PC-3 (cell line): ENCODE measurements at regions not wholly inside any gene's neighbourhood (a gene's known extent, or its start where the extent isn't known, plus 50 kb on each side); places are given as distances from the start of the nearest gene placed in this dataset.

Experiments used
- ATAC-seq: fragments of 200-7000 bp; cut with Tn5 transposase; 2 replicates; pipeline ENCODE4 v1.9.1; 2020; ENCODE audit warnings: mild to moderate bottlenecking, moderate library complexity
- BruUV-seq: library from RNA; stranded (reverse); fragments of 400-500 nt; replicated peaks from 2 replicates; lab custom pipeline; 2021; lab: Mats Ljungman, UMichigan
- CTCF ChIA-PET: fragments of 300-600 bp; sonication (Branson Sonifier 250); formaldehyde crosslinking; loops from one replicate; lab custom pipeline; 2022; ENCODE audit warnings: antibody characterized with exemption; lab: Charles Lee
- POLR2A ChIA-PET: fragments of 300-600 bp; sonication (Branson Sonifier 250); formaldehyde crosslinking; loops from one replicate; lab custom pipeline; 2022; ENCODE audit warnings: antibody characterized with exemption; ENCODE audit not compliant: unreplicated experiment; lab: Charles Lee
- DNase-seq: peaks from one replicate; pipeline ENCODE4 v3.0.0-alpha.2; 2015
- H2AFZ ChIP-seq: fragments of 300-600 bp; sonication (generic); 2 replicates; pipeline ENCODE4 v1.6.0; 2016; ENCODE audit warnings: antibody characterized with exemption, low read length
- H3F3A ChIP-seq: fragments of 300-600 bp; sonication (generic); one replicate; pipeline ENCODE4 v1.6.0; 2017; ENCODE audit warnings: antibody characterized with exemption, low read length, control low read depth, mild to moderate bottlenecking; ENCODE audit not compliant: unreplicated experiment
- H3K27ac ChIP-seq: fragments of 300-600 bp; sonication (generic); 2 replicates; pipeline ENCODE4 v1.5.1; 2016; ENCODE audit warnings: mild to moderate bottlenecking, low read length
- H3K27me3 ChIP-seq: fragments of 300-600 bp; sonication (generic); 2 replicates; pipeline ENCODE4 v1.6.1; 2016; ENCODE audit warnings: low read length, mixed read lengths
- H3K36me3 ChIP-seq: fragments of 300-600 bp; sonication (generic); 2 replicates; pipeline ENCODE4 v1.6.1; 2016; ENCODE audit warnings: low read depth, mixed run types, low read length, mixed read lengths
- H3K4me1 ChIP-seq: fragments of 300-600 bp; sonication (generic); 2 replicates; pipeline ENCODE4 v1.5.1; 2016; ENCODE audit warnings: low read length; ENCODE audit not compliant: insufficient read depth
- H3K4me2 ChIP-seq: fragments of 300-600 bp; sonication (generic); 2 replicates; pipeline ENCODE4 v1.6.0; 2016; ENCODE audit warnings: low read length
- H3K4me3 ChIP-seq: fragments of 300-600 bp; sonication (generic); 2 replicates; pipeline ENCODE4 v1.5.1; 2016; ENCODE audit warnings: mild to moderate bottlenecking, low read length, mixed read lengths
- H3K79me2 ChIP-seq: fragments of 300-600 bp; sonication (generic); 2 replicates; pipeline ENCODE4 v1.6.1; 2017; ENCODE audit warnings: low read length, mixed read lengths
- H3K9ac ChIP-seq: fragments of 300-600 bp; sonication (generic); 2 replicates; pipeline ENCODE4 v1.6.0; 2016; ENCODE audit warnings: mild to moderate bottlenecking, low read length
- H3K9me2 ChIP-seq: fragments of 300-600 bp; sonication (generic); replicated peaks from 2 replicates; pipeline ENCODE4 v1.6.1; 2016; ENCODE audit warnings: mixed run types, low read length, mixed read lengths
- H3K9me3 ChIP-seq: fragments of 300-600 bp; sonication (generic); 2 replicates; pipeline ENCODE4 v1.6.1; 2016; ENCODE audit warnings: low read length, mixed read lengths
- H4K20me1 ChIP-seq: fragments of 300-600 bp; sonication (generic); 2 replicates; pipeline ENCODE4 v1.6.1; 2016; ENCODE audit warnings: low read length, mixed read lengths
- CTCF ChIP-seq: fragments of 300-600 bp; sonication (generic); conservative IDR thresholded peaks from 2 replicates; pipeline ENCODE4 v1.5.1; 2017; ENCODE audit warnings: antibody characterized with exemption, low read depth, mild to moderate bottlenecking, low read length
- EZH2 ChIP-seq: fragments of 300-600 bp; sonication (generic); IDR thresholded peaks from one replicate; pipeline ENCODE4 v1.6.1; 2017; ENCODE audit warnings: antibody characterized with exemption, mild to moderate bottlenecking, low read length; ENCODE audit not compliant: unreplicated experiment
- EZH2phosphoT487 ChIP-seq: fragments of 300-600 bp; sonication (generic); IDR thresholded peaks from 2 replicates; pipeline ENCODE4 v1.6.1; 2018; ENCODE audit warnings: mild to moderate bottlenecking, antibody characterized with exemption, low read length, borderline replicate concordance
- intact Hi-C: fragments of 100-400 bp; cut with micrococcal nuclease; formaldehyde crosslinking; loops from 2 replicates; pipeline ENCODE4 v1.9.0; 2023

DNA sequence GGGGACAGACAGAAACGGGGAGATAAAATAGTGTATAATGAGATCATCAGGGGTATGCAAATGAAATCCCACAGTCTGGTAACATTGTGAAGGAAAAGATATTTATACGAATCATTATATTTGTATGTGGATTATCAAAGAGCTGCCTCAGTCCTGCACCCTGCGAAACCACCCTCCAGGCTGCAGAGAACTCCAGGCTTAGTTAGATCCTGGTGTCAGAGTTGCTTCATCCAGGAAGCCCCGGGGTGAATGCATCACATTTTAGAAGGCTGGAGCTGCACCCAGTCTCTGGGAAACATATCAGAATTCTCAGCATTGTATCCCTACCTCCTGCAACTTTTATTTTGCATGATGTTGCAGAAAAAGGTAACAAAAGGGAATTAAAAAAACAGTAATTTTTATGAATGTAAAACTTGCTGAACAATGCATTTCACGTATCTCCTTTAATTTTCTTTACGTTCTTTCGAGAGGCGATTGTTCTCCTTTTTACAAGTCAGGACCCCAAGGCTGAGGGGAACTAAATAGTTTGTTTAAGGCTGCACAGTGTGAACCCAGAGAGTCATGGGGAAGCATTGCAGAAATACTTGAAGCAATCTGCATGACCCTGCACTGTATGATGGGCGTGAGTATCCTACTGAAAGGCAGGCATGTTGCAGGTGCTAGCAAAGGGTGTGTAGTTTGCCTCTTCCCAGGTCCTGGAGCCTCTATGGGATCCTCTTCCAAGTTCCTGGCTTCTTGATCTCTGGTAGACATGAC, 299.5 kb upstream of the CLNK start:
- DNase-seq (no peak), ATAC-seq (no peak)
- intact Hi-C loops = no loop called here
- Histone ChIP-seq H3K4me2 (no peak overlapping the region), H3K4me1 (no peaks in the 10 kb centered on the region), H3K79me2 (no peaks in the 10 kb centered on the region), H3K4me3 (no peak overlapping the region), H3F3A (no peaks in the 10 kb centered on the region), H3K9me3 (no peaks in the 10 kb centered on the region), H3K27me3 (no peaks in the 10 kb centered on the region), H2AFZ (no peak overlapping the region), H3K27ac (no peak overlapping the region), H3K9ac (no peak overlapping the region), H3K36me3 (no peaks in the 10 kb centered on the region), H4K20me1 (no peaks in the 10 kb centered on the region), H3K9me2 (no peaks in the 10 kb centered on the region)
- no TSS peak for BruUV-seq
- POLR2A ChIA-PET = no interaction called here
- CTCF ChIA-PET = no interaction called here
- TF ChIP-seq CTCF (no peak), EZH2 (no peak), EZH2phosphoT487 (no peak)

- H3K4me2 ChIP-seq = no peak overlapping the region
- H3K36me3 ChIP-seq = no peaks in the 10 kb centered on the region
- H3K27me3 ChIP-seq = no peaks in the 10 kb centered on the region
- BruUV-seq = no TSS peak
- H3K9ac ChIP-seq = no peak overlapping the region
- no peak overlapping the region for H3K4me3 ChIP-seq
- no peaks in the 10 kb centered on the region for H3K9me2 ChIP-seq
- POLR2A ChIA-PET = no interaction called here
- no peaks in the 10 kb centered on the region for H3K4me1 ChIP-seq
- H3K27ac ChIP-seq = no peak overlapping the region
- CTCF ChIA-PET = no interaction called here
- no peaks in the 10 kb centered on the region for H3K79me2 ChIP-seq
- H3K9me3 ChIP-seq = no peaks in the 10 kb centered on the region
- no peak for DNase-seq
- TF ChIP-seq EZH2phosphoT487 (no peak), EZH2 (no peak), CTCF (no peak)
- no peaks in the 10 kb centered on the region for H4K20me1 ChIP-seq
- ATAC-seq = no peak
- H3F3A ChIP-seq = no peaks in the 10 kb centered on the region
- intact Hi-C loops = no loop called here
- no peak overlapping the region for H2AFZ ChIP-seq
Observed at GRCh38 chr4:10983268-10983667, 298.7 kb upstream of the CLNK start.

- ATAC-seq (no peak), DNase-seq (no peak)
- ChIA-PET POLR2A (no interaction called here), CTCF (no interaction called here)
- TF ChIP-seq CTCF = no peak
- TF ChIP-seq EZH2phosphoT487 = no peak
- TF ChIP-seq EZH2 = no peak
- BruUV-seq = no TSS peak
- Histone ChIP-seq H3F3A (no peaks in the 10 kb centered on the region), H3K4me3 (no peak overlapping the region), H3K9me3 (no peaks in the 10 kb centered on the region), H3K4me1 (no peaks in the 10 kb centered on the region), H3K27ac (no peak overlapping the region), H3K79me2 (no peaks in the 10 kb centered on the region), H3K9ac (no peak overlapping the region), H2AFZ (no peak overlapping the region), H3K36me3 (no peaks in the 10 kb centered on the region), H3K27me3 (no peaks in the 10 kb centered on the region), H4K20me1 (no peaks in the 10 kb centered on the region), H3K9me2 (no peaks in the 10 kb centered on the region), H3K4me2 (no peak overlapping the region)
- intact Hi-C loops = no loop called here
Observed at GRCh38 chr4:10982305-10982704, 297.7 kb upstream of the CLNK start.
